NCI-H2107 treated with DMSO at 0.1 percent for 48 hours (cell line): ENCODE measurements at regions not wholly inside any gene's neighbourhood (a gene's known extent, or its start where the extent isn't known, plus 50 kb on each side); places are given as distances from the start of the nearest gene placed in this dataset.

Experiments used
- DNase-seq: peaks from one replicate; lab custom pipeline; 2025; ENCODE audit not compliant: unreplicated experiment; lab: John Stamatoyannopoulos, UW

- DNase-seq, result no peak
Measured at GRCh38 chr2:45180033-45180746, 170.9 kb upstream of the SIX2 start.

- DNase-seq, result no peak
Measured at GRCh38 chr2:45178854-45179253, 169.6 kb upstream of the SIX2 start.

DNA sequence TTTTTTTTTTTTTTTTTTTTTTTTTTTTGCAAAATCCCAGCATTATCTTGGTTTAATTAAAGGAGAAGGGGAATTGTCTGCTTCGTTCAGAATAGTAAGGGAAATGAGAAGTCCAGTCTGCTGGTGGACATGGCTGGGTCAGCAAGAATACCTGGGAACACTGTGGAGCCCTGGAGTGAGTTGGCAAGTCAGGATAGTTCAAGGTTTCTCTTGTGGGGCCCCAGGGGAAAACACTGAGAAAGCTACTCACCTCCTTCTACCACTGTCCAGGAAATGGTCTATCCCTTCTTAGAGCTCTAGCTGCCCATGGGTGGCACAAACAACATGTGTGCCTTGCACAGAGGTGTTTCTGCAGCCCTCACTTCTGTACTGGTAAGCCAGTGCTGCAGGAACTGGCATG is 169.1 kb upstream of the SIX2 start:
- no peak for DNase-seq

GRCh38 chr2:45177870-45178269 is 168.6 kb upstream of the SIX2 start:
- no peak for DNase-seq

DNA sequence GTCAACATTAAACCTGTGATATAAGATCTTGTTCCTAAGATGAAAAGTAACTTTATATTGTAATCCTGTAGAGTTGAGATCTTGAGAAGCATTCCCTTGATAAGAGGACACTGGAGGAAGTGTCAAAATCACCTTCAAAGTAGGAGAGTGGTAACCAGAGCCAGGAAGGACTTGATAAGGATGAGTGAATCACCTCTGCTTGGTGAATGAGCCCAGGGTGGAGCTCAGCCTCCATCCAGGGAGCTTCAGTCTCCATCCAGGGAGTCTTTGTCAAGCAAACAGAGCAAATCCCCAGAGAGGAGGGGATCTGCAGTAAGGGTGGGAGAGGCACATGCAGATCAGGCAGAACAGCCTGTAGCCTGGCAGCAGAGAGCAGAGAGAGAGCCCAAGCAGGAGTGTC is 167.1 kb upstream of the SIX2 start:
- DNase-seq, result no peak

DNA sequence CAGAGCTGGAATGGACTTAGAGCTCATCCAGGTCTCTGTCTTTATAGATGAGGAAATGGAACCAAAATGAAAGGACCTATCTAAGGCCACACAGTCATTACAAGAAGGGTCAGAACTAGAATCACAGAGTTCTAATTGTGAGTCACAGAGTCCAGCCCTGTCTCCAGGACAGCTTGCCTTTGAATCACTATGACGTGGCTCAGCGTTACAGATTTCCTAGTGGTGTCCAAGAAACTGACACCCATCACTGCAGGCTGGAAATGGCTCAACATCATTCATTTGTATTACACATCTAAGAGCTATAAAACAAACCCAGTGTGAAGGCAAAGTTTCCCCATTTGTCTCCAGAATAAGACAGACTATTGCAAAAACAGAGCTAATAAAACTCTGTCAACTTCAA is 164.3 kb upstream of the SIX2 start:
- no peak for DNase-seq

- no peak for DNase-seq
Measured at GRCh38 chr2:45172760-45173392, 163.6 kb upstream of the SIX2 start.

DNA sequence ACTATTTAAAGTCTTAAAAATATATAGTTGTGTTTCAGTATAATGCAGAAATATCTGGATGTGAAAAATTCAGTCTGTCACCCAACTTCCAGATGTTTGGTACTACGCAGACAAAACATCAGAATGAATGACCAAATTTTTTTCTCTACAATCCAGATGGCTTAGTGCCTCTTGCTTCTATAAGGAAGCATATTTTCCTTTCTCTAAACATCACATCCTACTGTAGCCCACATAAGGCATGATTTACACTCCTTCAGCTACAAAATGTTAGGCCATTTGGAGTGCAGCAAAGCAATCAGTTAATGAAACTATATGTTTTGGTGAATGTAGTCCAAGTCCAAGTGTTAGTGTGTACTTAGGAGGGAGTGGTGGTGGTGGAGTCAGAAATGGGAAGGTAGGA is 162.9 kb upstream of the SIX2 start:
- no peak for DNase-seq

DNA sequence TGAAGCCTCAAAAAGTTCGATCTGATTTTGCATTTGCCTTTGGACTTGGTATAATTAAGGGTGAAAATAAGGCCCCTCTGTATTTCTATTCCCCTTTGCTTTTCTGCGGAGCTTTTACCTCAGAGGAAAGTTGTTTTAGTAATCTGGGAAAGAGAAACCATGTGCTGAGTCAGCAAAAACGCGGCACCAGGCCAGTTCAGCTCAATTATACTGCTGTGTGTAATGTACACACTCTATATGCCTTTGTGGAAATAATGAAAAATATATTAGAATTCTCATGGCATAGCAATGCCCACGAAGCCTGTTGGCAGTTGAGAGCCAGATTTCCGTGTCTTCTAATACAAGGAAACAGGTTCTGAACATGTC is 161.9 kb upstream of the SIX2 start:
- no peak for DNase-seq

- no peak for DNase-seq
Measured at GRCh38 chr2:45170191-45171135, 161.2 kb upstream of the SIX2 start.

- DNase-seq, result no peak
Measured at GRCh38 chr2:45169339-45170190, 160.3 kb upstream of the SIX2 start.

GRCh38 chr2:45168711-45169338 is 159.6 kb upstream of the SIX2 start:
- DNase-seq, result no peak

DNA sequence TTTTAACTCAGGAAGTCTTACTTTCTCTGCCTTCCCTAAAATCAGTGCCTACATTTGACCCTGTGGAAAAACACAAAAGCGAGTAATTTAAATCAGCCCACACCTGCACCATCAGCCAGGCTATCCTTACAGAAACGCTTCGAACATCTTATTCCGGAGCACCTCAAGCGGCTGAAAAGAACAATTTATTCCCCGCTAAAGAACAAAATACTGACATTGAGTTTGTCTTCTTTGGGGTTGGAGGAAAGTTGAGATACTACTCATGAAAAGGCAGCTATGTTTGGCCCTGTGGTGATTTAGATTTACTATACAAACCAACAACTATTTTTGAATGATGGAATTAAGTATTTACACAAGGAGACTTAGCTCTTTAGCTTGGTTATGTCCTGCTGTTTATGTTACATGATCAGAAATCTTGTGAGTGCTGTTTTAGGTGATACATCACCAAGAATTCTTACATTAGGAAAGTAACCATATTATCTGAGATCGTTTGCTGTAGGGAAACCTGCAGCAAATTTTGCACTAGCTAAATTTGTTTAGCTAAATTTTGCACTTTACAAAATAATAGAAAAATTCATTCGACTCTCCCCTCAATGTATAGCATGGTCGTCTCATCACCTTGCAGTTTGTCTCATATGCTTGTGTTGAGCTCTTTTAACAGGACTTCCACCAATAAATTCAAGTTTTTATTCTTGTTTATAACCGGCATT is 158.8 kb upstream of the SIX2 start:
- no peak for DNase-seq

GRCh38 chr2:45166229-45166890 is 157.1 kb upstream of the SIX2 start:
- no peak for DNase-seq

DNA sequence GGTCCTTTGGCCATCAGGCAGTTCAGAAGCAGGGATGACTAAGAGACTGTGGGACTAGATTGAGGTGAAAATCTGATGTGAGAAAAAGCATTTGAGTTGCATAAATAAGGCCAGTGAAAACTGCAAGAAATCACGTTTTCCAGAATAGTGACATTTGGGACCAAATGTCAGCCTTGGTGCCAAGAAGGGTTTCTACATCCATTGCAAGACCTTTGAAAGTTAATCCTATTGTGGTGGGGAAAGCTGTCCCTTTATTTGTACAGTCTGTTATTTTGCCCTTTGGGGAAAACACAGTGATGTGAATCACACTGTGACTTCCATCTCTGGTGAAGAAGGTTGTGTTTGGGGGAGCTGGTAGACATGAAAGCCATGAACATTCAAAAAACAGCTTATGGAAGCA is 153.5 kb upstream of the SIX2 start:
- no peak for DNase-seq

GRCh38 chr2:45156605-45157004 is 147.4 kb upstream of the SIX2 start:
- DNase-seq, result no peak

GRCh38 chr2:45154606-45155155 is 145.4 kb upstream of the SIX2 start:
- no peak for DNase-seq

- no peak for DNase-seq
Measured at GRCh38 chr2:45154144-45154543, 144.9 kb upstream of the SIX2 start.

- DNase-seq, result no peak
Measured at GRCh38 chr2:45153121-45153520, 143.9 kb upstream of the SIX2 start.
